ENCODE measurements at regions not wholly inside any gene's neighbourhood (a gene's known extent, or its start where the extent isn't known, plus 50 kb on each side); places are given as distances from the start of the nearest gene placed in this dataset.

GRCh38 chr12:43106355-43106754 lies 445.6 kb downstream of the ADAMTS20 start:
- intact Hi-C loops (cut with DNase I): no loop called here
- DNase-seq (ENCODE audit: low spot score): no peak

GRCh38 chr12:43105426-43105981 lies 446.5 kb downstream of the ADAMTS20 start:
- DNase-seq (ENCODE audit: low spot score): no peak
- intact Hi-C loops (cut with DNase I): no loop called here

GRCh38 chr12:43104494-43104893 lies 447.5 kb downstream of the ADAMTS20 start:
- DNase-seq (ENCODE audit: low spot score): no peak
- intact Hi-C loops (cut with DNase I): no loop called here

GRCh38 chr12:43103866-43104265 lies 448.1 kb downstream of the ADAMTS20 start:
- intact Hi-C loops (cut with DNase I): no loop called here

DNA sequence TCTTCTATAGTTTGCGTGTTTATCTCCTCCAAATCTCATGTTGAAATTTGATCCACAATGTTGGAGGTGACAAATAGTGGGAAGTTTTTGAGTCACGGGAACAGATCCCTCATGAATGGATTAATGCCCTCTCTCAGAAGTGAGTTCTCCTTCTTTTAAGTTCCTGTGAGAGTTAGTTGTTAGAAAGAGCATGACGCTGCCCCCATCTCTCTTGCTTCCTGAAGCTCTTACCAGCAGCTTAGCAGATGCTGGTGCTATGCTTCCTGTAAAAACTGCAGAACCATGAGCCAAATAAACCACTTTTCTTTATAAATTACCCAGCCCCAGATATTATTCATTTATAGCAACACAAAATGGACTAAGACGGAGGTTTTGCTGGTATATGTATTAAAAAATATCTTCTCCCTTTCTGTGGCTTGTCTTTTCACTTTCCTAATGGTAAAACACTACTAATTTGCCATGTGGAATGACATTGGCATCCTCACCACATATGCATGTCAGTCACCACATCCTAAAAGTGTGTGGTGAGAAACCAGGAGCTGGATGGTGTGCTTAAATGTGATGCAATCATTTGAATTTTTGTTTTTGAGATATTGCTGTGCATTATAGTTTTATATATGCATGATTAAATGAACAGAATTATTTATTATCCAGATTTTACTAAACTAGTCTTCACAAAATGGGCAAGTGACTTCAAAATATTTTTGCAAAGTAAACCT lies 449.3 kb downstream of the ADAMTS20 start:
- DNase-seq (ENCODE audit: low spot score): no peak

More at GRCh38 chr12:43103866-43104265, 448.1 kb downstream of the ADAMTS20 start:
- DNase-seq (ENCODE audit: low spot score): no peak

DNA sequence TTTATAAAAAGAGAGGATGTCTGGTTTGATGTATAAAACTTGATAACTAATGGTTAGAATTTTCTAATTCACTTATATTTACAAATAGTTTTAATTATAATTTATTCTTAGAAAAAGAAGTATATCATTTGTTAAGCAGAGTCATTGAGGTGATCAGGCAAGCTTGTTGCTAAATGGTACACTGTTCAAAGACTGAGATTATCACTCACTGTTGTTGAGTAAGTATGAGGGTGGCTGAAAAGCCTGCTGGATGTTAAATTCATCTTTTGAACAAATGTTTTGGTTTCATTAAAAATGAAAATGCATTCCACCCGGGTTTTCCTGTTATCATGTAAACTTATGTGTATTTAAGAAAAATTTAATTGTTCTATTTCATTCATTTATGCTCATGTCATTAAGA lies 451.8 kb downstream of the ADAMTS20 start:
- intact Hi-C loops (cut with DNase I): loop anchor here in 1 of 2 donors (1.0 kb wide), 1 partner anchor 15 kb away; no protein-coding TSS in a partner anchor
- DNase-seq (ENCODE audit: low spot score): no peak

More for the DNA sequence above, 449.3 kb downstream of the ADAMTS20 start:
- intact Hi-C loops (cut with DNase I): no loop called here

DNA sequence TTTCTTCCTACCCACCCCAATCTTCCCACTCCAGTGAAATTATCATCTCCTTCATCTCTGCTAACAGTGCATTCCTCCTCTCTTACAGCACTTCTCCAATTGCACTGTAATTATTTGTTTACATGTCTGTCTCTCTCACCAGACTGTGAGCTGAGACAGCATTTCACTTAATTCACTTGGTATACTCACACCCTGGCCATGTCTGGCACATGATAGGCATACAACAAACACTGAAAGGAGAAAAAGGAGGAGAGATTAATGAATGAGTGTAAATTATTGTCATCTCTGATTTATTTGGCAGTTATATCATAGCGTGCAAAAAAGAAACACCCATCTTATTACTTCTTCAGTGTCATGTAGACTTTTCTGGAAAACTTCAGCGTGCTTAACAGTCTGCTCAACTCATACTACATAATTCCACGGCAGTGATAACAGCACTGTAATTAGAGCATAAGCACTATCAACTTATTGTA lies 452.3 kb downstream of the ADAMTS20 start:
- intact Hi-C loops (cut with DNase I): loop anchor here in 1 of 2 donors (1.0 kb wide), 1 partner anchor 14 kb away; no protein-coding TSS in a partner anchor
- DNase-seq (ENCODE audit: low spot score): no peak

- intact Hi-C loops (cut with DNase I): no loop called here
- no peak for DNase-seq (ENCODE audit: low spot score)
These were observed 453.0 kb downstream of the ADAMTS20 start for GRCh38 chr12:43098766-43099550.

GRCh38 chr12:43098071-43098470 lies 453.9 kb downstream of the ADAMTS20 start:
- intact Hi-C loops (cut with DNase I): no loop called here
- DNase-seq (ENCODE audit: low spot score): no peak

DNA sequence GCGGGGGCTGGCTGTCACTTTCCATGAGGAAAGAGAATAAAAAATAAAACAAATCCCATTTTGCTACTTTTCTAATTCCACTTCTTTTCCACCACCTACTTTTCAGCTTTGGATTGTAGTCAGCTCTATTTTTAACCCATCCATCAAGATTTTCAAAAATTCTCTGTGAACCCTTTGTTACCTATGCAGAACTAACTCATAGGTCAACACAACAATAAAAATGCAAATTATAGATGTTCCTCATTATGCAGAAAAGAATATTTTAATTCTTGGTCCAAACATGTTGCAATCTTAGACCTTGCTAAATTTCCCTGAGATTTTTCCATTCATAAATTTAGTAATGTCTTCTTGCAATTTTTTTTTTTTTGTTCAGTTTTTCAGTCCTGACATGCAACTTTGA lies 454.5 kb downstream of the ADAMTS20 start:
- no peak for DNase-seq (ENCODE audit: low spot score)
- intact Hi-C loops (cut with DNase I): no loop called here

GRCh38 chr12:43095669-43096280 lies 456.2 kb downstream of the ADAMTS20 start:
- intact Hi-C loops (cut with DNase I): no loop called here
- DNase-seq (ENCODE audit: low spot score): no peak

DNA sequence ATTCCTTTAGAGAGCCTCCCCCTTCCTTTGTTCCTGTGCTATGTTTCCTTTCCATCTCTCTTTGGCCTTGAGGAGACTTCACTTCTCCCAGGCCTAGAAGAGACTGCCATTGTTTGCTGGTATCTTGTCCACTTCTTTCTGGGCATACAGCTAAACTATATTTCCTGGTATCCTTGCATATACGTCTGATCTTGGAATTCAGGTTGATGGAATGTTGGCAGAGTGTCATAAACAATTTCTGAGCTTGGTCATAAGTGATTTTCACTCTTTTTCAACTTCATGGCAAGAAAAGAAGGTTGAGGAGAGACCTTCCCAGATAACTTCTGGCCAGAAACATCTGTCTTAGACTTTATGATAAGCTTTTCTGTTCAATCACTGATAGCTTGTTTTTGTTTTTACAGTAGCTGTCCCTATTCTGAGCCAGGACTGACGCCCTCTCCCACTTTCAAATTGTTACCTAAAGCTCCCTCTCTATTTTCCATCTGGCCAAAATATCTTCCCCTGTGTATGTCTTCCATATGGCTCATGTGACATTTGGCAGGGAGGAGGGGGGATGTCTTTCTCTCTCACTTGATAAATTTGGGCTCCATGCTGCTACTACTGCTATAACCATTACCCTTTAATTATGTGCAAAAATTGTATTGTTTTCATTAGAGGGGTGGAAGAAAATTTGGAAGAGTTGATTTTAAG lies 457.0 kb downstream of the ADAMTS20 start:
- no peak for DNase-seq (ENCODE audit: low spot score)
- intact Hi-C loops (cut with DNase I): no loop called here

DNA sequence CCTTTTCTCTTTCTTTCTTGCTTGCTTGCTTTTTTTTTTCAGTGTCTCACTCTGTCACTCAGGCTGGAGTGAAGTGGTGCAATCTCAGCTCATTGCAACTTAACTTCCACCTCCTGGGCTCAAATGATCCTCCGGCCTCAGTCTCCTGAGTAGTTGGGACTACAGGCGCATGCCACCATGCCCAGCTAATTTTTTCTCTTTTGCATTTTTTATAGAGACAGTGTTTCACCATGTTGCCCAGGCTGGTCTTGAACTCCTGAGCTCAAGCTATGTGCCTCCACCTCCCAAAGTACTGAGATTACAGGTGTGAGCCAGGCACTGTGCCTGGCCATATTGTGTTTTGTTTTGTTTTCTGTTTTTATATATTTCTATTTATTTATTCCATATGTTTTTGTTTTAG lies 461.0 kb downstream of the ADAMTS20 start:
- no peak for DNase-seq (ENCODE audit: low spot score)

DNA sequence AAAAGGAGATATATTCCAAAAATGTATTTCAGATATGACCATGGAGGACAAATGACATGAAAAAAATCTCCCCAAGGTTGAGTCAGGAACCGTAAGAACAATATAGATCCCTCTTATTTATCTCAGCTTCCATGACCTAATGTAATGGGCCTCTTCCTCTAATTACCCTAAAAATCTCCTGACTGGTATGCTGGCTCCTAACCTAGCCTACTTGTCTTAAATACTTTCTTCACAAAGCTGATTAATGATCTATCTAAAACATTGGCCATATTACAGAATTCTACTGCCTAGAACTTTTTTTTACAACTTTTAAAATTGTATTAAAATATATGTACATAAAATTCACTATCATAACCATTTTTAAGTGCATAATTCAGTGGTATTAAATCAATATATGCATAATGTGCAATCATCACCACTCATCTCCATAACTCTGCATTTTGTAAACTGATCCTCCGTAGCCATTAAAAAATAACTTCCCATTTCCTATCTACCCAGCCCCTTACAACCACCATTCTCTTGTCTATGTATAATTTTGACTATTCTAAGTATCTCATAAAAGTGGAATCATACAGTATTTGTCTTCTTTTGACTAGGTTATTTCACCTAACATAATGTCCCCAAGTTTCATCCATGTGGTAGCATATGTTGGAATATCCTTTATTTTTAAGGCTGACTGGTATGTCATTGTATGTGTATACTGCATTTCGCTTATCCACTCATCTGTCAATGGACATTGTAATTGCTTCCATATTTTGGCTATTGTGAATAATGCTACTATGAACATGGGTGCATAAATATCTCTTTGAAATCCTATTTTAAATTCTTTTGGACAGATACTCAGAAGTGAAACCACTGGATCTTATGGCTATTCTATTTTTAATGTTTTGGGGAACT lies 464.6 kb downstream of the ADAMTS20 start:
- intact Hi-C loops (cut with DNase I): no loop called here
- no peak for DNase-seq (ENCODE audit: low spot score)

More for the DNA sequence above, 461.0 kb downstream of the ADAMTS20 start:
- intact Hi-C loops (cut with DNase I): no loop called here

GRCh38 chr12:43079476-43079875 lies 472.5 kb downstream of the ADAMTS20 start:
- intact Hi-C loops (cut with DNase I): no loop called here
- no peak for DNase-seq (ENCODE audit: low spot score)

- no peak for DNase-seq (ENCODE audit: low spot score)
- intact Hi-C loops (cut with DNase I): no loop called here
These were observed 473.0 kb downstream of the ADAMTS20 start for GRCh38 chr12:43078976-43079375.

DNA sequence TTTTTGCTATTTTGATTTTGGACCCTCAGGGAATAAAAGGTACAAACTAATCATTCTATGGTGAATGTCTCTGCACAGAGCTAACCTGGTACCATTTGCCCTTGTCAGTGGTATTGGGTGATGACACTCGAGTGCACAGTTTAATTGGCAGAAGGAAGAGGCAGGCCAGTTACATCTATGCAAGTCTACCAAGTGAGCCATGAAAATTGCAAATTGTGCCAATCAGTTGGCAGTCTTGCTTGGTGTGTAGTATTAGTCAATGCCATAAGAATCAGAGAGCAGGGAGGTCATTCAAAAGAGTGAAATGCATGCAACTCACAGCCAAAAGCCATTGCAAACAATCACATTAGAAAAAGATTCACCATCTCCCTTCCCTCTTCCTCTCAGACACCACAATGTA lies 479.6 kb downstream of the ADAMTS20 start:
- intact Hi-C loops (cut with DNase I): no loop called here

GRCh38 chr12:43069768-43070221 lies 480.2 kb upstream of the PRICKLE1 start:
- DNase-seq (ENCODE audit: low spot score): peak; percentile 86
- intact Hi-C loops (cut with DNase I): no loop called here

More for the DNA sequence above, 479.6 kb downstream of the ADAMTS20 start:
- DNase-seq (ENCODE audit: low spot score): no peak

All from posterior vena cava (tissue), 2 donors.